ENCODE measurements at regions not wholly inside any gene's neighbourhood (a gene's known extent, or its start where the extent isn't known, plus 50 kb on each side); places are given as distances from the start of the nearest gene placed in this dataset.
"Not testable (repeated sequence)": the region's sequence is repeated elsewhere in the genome, so short reads cannot be mapped to it uniquely, and the experiment has no call there.

DNA sequence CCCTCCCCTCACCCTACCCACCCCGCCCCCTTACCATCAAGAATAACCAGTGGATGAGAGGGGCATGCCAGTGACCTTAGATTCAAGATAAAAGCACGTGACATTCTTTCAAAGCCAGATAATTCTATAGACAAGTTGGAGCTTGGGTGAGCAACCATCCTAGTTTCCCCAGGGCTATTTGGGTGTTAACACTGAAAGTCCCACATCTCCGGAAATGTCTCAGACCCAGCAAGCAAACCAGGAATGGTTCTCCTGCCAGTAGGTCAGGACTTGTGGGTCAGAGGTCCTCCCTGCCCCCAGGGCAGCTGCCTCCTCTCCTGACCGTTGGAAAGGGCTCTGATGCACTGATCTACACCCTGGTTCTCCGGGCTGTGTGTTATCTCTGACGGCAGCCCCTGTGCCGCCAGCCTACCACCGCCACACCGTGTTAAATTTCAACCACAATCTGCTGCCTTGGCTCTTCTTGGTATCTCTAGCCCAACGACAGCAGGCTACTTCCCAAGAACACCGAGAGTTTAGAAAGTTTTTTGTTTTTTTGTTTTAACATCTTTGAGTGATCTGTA is 287.0 kb downstream of the BCL2L11 start:
- not testable (repeated sequence) for DNase-seq

- DNase-seq = not testable (repeated sequence)
Measured at GRCh38 chr2:111410868-111411406, 290.2 kb downstream of the BCL2L11 start.

- DNase-seq = not testable (repeated sequence)
Measured at GRCh38 chr2:111411867-111412681, 291.4 kb downstream of the BCL2L11 start.

GRCh38 chr2:111412841-111413650 is 292.3 kb downstream of the BCL2L11 start:
- DNase-seq = not testable (repeated sequence)

DNA sequence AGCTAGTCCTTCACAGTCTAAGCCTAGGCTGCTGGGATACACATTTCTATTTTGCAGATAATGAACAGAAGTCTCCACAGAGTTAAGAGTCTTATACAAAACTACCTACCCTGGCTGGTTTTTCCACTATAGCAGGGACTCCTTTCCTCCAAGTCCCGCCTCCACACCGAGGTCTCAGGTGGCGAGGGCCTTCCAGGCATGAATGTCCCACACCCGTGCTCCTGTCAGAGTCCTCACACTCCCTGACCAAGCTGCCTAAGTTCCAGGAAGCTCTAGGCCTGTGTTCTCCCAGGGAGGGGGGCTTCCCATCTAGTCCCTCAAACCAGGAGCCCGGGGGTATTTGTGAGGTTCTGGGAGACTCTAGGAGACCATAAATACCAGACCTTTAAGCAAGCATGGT is 293.2 kb downstream of the BCL2L11 start:
- not testable (repeated sequence) for DNase-seq

DNA sequence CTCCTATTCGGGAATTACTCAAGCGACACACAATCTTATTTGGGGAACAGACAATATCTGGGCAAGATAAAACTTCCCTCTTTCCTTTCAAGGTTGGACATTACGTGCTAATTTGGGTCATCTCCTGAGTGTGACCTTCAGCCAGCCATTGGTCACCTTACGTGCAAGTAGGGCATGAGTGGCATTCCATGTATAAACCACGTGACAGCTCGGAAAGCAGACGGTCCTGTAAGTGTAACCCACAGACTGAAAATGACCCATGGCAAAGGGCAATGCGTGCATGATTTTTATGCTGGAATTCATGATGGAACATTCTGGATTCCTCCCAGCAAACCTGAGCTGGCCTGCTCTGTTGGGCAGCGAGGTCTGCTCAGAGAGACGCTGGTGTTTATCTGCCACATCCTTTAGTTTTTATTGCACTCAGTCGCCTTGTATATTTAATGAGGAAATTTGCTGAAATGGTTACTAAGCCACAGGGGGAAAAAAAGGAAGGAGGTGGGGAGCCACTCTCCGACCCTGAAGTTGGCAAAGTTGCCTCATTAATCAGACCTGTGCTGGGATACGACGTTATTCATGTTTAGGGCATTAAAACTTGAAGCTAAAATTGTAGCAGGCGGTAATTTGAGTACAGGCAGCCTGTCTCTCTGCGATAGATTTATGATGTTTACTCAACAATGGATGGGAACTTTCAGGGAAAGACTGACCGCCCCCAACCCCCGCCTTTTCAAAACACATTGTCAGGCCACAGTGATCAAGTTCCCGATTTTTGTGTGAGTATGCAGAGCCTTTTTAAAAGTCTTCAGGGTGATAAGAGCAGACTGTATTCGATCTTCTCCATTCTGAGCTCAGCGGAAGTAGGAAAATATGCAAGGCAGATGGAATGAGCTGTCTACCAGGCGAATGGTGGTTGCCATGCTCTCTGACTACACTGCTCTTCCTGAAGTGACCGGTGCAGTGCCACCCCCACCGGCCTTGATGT is 295.3 kb downstream of the BCL2L11 start:
- DNase-seq = not testable (repeated sequence)

DNA sequence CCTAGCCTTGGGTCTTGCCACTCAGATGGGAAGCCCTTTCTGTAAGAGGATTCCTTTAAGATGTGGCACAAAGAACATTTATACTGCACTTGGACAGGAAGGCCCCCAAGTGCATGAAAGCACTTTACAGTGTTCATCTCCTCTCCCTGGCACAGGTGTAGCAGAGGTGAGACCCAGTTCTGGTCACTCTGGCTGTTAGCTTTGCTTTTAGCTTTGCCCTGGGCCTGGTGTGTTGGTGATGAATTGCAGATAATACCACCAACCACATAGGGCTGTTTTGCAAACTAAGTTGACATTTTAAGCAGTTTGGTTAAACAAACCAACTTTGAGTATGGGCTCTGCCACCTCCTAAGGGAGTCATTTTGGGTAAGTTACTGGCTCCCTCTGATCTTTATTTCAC is 296.3 kb downstream of the BCL2L11 start:
- DNase-seq = not testable (repeated sequence)

DNA sequence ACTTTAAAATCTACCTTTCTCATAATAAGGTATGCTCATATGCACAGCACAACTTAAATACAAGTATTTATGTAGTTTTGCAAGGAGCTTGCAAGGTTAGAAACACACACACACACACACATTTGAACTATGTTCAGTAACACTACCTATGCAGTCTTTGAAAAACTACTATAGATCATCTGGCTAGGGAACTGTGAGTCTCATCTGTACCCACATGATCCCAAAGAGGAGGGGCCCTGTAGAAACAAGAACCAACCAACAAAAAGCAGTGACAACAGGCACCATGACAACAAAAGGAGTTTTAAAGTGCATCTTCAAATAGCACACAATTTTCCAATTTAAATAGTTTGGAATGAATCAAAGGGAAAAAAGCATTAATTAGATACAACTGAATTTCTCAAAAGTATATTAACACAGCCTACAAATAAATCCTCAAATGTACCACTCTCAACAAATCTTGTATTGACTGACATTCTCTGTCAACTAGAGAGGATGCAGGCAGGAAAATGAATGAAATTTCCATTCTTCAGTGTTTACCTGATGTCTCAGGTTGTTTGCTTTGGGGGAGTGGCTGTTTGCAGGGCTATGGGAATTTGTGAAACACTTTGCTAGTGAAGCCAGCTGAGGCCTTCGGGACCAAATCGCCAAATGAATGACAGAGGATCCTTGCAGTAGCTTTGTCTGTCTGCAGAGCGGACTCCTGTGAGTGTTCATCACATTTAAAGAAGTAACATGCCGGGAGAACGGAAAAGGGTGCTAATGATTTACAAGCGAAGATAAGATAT is 297.6 kb downstream of the BCL2L11 start:
- not testable (repeated sequence) for DNase-seq

DNA sequence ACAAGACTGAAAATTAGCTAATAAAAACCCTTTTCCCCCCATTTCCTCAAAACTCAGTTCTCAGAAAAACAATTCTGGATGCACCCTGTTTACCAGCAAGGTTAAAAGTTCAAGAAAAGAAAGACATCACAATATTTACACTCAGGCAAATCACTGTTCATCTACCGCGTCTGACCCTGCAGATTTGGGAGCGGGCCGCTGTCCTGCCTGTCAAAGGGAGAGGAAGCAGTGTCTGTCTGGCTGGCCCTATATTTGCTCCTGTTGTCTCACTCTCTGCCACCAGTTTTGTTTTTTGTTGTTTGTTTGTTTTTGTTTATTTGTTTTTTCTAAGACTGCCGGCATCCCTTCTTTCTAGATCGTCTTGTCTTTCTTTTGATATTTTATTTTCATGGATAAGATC is 299.4 kb downstream of the BCL2L11 start:
- DNase-seq = not testable (repeated sequence)

DNA sequence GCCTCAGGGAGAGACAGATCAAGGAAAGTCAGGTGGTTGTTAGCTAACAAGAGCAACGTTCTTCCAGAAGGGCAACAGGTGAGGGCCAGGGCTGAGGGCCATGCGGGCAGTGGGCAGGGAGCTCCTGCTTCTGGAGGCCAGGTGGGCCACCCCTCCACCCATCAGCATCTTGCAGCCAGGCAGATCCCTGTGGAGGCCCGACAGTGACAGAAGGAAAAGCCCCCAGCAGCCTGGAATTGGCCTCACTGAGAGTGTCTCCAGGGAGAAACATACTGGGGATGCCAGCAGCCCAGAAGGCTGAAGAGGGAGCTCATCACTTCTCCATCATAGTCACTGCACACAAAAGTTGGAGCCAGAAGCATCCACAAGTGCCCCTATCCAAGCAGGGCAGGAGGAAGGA is 300.1 kb downstream of the BCL2L11 start:
- DNase-seq = not testable (repeated sequence)

DNA sequence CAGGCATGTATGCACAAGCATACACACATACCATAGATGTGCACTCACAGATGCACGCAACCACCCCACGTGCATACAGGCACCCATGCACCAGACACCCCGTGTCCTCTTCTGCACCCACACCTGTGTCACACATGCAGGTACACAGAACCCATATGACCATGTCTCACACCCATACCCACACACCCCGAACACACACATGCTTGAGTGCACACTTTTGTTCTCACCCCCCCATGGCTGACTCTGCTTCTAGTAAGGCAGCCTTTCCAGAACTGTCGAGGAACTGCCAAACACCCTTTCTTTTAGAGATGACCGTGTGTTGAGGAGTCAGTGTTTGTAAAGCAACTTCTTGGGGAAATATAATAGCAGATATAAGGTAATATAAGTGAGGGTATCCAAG is 301.2 kb downstream of the BCL2L11 start:
- not testable (repeated sequence) for DNase-seq

DNA sequence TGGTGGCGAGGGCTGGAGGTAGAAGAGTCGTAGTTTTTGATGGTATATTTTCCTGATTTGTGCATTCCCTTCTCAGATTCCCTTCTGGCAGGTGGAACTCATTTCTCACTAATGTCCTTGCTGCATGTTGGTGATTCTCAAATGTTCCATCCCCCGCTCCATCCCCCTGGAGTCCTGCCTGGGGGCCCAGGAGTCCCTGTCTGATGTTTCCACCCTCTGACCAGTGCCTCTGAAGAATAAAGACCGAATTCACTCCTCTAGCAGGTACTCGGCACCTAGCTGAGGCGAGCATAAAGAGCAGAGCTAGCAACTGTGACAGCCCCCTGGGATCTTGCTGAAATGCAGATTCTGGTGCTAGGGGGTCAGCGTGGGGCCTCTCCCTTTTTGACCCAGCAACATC is 301.8 kb downstream of the BCL2L11 start:
- DNase-seq = not testable (repeated sequence)

DNA sequence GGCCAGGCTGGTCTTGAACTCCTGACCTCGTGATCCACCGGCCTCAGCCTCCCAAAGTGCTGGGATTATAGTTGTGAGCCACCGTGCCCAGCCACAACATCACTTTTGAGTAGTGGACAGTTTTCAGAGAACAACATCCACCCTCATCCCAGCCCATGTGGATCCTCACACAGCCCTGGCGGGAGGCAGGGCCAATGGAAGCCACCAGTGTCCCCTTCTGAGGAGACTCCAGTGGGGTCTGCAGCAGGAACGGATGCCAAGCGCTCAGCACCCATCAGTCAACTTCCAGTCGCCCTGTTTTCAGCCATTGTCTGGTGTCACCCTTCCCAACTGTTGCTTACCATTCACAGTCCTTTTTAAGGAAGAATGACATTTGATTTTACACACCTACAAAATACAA is 302.5 kb downstream of the BCL2L11 start:
- DNase-seq = not testable (repeated sequence)

DNA sequence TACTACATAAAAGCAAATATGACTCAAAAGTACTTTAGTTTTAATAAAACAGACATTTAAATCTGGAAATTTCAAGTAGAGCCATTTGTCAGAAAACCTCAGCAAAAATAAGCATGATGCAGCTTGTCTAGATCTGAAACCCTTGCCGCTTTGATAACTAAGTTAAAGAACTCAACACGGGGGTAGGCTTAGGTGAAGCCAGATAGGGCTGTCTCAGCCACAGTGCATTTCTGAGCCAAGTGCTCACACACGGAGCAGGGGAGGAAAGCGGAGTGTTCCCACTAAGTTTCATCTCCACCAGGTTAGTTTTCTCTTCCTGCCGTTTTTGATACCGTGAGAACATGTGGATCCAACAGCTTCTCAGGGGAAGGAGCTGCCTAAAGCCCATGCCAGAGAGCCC is 303.5 kb downstream of the BCL2L11 start:
- DNase-seq = not testable (repeated sequence)

DNA sequence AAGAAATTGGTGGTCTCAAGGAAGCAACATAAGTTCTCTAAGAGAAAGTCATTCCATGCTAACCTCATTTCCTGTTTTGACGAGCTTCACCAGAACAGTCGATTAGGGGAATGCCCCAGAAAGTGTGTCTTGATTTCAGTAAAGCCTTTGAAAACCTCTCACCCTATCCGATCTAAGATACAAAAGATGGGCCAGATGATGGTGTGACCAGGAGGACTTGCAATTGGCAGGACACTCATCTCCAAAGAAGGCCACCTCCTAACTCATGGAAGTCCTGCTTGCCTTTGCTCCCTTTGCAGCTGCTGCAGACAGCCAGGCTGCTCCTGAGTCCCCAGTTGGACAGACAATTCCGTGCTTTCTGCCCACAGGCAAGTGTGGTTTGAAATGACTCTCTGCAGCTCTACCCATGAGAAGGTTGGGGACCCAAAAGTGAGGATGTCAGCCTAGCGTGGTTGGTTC is 304.2 kb downstream of the BCL2L11 start:
- DNase-seq = not testable (repeated sequence)

- not testable (repeated sequence) for DNase-seq
Measured at GRCh38 chr2:111425789-111426201, 305.1 kb downstream of the BCL2L11 start.

GRCh38 chr2:111427346-111427745 is 306.6 kb downstream of the BCL2L11 start:
- DNase-seq = not testable (repeated sequence)

DNA sequence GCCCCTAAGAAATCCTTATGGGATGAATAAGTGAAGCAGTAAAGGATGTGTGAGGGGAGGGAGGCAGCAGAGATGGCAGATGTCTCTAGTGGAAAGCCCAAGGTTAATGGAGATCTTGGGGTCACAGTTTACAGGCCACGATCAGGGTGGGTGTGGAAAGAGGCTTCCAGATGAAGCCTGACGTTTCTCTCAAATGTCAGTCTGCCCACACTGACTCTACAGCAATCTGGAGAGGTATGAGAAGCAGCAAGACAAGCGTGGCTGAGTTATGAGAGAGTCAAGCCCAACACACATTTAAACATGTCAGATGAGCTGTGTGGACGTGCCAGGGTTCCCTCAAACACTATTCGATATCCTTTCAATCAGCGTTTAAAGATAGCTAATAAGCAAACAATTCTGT is 308.2 kb downstream of the BCL2L11 start:
- not testable (repeated sequence) for DNase-seq

DNA sequence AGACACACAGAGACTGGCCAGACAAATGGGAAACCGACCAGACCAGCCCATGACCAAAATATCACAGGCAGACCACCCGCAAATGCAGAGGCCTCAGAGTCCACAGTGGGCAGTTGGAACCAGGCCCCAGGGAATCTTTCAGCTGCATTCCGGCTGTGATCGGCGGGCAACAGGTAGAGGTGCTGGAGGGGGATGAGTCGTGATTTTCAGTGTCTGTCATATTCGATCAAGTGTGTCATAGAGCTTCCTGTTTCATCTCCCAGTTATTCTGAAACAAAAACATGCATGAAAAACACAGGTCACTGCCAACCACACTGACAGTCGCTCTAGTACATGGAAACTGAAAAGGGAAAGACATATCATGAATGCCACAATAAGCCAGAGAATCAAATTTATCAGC is 308.6 kb downstream of the BCL2L11 start:
- DNase-seq = not testable (repeated sequence)

- DNase-seq = not testable (repeated sequence)
Measured at GRCh38 chr2:111430817-111431661, 310.3 kb downstream of the BCL2L11 start.

Data from retina (tissue), 1 donor.